CD8-positive, alpha-beta memory T cell (primary cell): ENCODE measurements at regions not wholly inside any gene's neighbourhood (a gene's known extent, or its start where the extent isn't known, plus 50 kb on each side); places are given as distances from the start of the nearest gene placed in this dataset.
A peak's percentile ranks its signal among the peaks of the same experiment; 100 is the strongest.

Experiments
- CTCF ChIA-PET: fragments of 350-600 bp; sonication (Branson Sonifier 250); formaldehyde crosslinking; loops from one replicate; lab custom pipeline; 2021; ENCODE audit warnings: antibody characterized with exemption; lab: Charles Lee
- POLR2A ChIA-PET: fragments of 350-600 bp; sonication (Branson Sonifier 250); formaldehyde crosslinking; loops from one replicate; lab custom pipeline; 2021; ENCODE audit warnings: antibody characterized with exemption; lab: Charles Lee
- DNase-seq, 5 donors: peaks; one replicate each; pipeline versions ENCODE4 v3.0.0 to v3.0.0-alpha.2; 2020 to 2022; ENCODE audit warnings: mixed read lengths in 1 of 5
- H3K27ac ChIP-seq: one replicate; pipeline ENCODE4 v1.7.0; 2013; ENCODE audit warnings: low read depth, mild to moderate bottlenecking, low read length, moderate library complexity
- H3K27me3 ChIP-seq: 2 replicates; pipeline ENCODE4 v1.7.0; 2013; ENCODE audit warnings: low read length, mild to moderate bottlenecking; ENCODE audit not compliant: insufficient read depth, poor library complexity, severe bottlenecking
- H3K36me3 ChIP-seq: 2 replicates; pipeline ENCODE4 v1.7.0; 2013; ENCODE audit warnings: mild to moderate bottlenecking, low read length, moderate library complexity; ENCODE audit not compliant: insufficient read depth
- H3K4me1 ChIP-seq: 2 replicates; pipeline ENCODE4 v1.7.0; 2013; ENCODE audit warnings: mild to moderate bottlenecking, low read length, moderate library complexity; ENCODE audit not compliant: insufficient read depth
- H3K4me3 ChIP-seq: 2 replicates; pipeline ENCODE4 v1.7.0; 2013; ENCODE audit warnings: mild to moderate bottlenecking, low read length
- H3K9me3 ChIP-seq: 2 replicates; pipeline ENCODE4 v1.7.0; 2013; ENCODE audit warnings: mild to moderate bottlenecking, low read length
- H3K27ac Mint-ChIP-seq, 8 donors: one replicate each; pipeline ENCODE4 v1.8.0; 2020 to 2021; ENCODE audit warnings: mixed read lengths in 8 of 8, mild to moderate bottlenecking in 6 of 8, inconsistent platforms in 3 of 8, moderate library complexity in 3 of 8
- H3K27me3 Mint-ChIP-seq, 2 donors: one replicate each; pipeline ENCODE4 v1.8.0; 2020 to 2021; ENCODE audit warnings: mixed read lengths in 2 of 2, mild to moderate bottlenecking in 1 of 2, moderate library complexity in 1 of 2
- H3K36me3 Mint-ChIP-seq, 3 donors: one replicate each; pipeline ENCODE4 v1.8.0; 2020 to 2021; ENCODE audit warnings: mixed read lengths in 3 of 3, inconsistent platforms in 1 of 3, mild to moderate bottlenecking in 1 of 3
- H3K4me1 Mint-ChIP-seq, 3 donors: one replicate each; pipeline ENCODE4 v1.8.0; 2020 to 2021; ENCODE audit warnings: mixed read lengths in 3 of 3, inconsistent platforms in 1 of 3, mild to moderate bottlenecking in 1 of 3
- H3K4me3 Mint-ChIP-seq, 7 donors: one replicate each; pipeline ENCODE4 v1.8.0; 2020 to 2021; ENCODE audit warnings: mixed read lengths in 7 of 7, mild to moderate bottlenecking in 6 of 7, moderate library complexity in 4 of 7, inconsistent platforms in 2 of 7
- H3K9me3 Mint-ChIP-seq, 5 donors: one replicate each; pipeline ENCODE4 v1.8.0; 2020 to 2022; ENCODE audit warnings: mixed read lengths in 5 of 5, mild to moderate bottlenecking in 3 of 5, moderate library complexity in 2 of 5, inconsistent platforms in 1 of 5

- Mint-ChIP-seq H3K36me3 (peaks cover 0 to 16% (median 2%) of the 10 kb centered on the region in 3 donors), H3K9me3 (no peaks in the 10 kb centered on the region), H3K4me1 (peaks cover 22 to 38% (median 27%) of the 10 kb centered on the region in 3 donors), H3K4me3 (peak overlapping the region; percentile 90 to 100 (median 99)), H3K27ac (peak overlapping the region; percentile 93 to 99 (median 98)), H3K27me3 (peaks cover 0 to 2% of the 10 kb centered on the region in 2 donors)
- Histone ChIP-seq H3K4me3 (peak overlapping the region; percentile 96), H3K9me3 (no peaks in the 10 kb centered on the region), H3K27ac (peak overlapping the region; percentile 90), H3K27me3 (no peaks in the 10 kb centered on the region), H3K4me1 (peaks cover 17% of the 10 kb centered on the region), H3K36me3 (no peaks in the 10 kb centered on the region)
- CTCF ChIA-PET = interaction anchor here (0.7 to 6.2 kb wide), 26 partner anchors 9 to 305 kb away, joined by 3 to 65 read pairs (median 6); partner anchors contain the start of genes AFTPH and SERTAD2
- POLR2A ChIA-PET = interaction anchor here (0.5 to 6.2 kb wide), 23 partner anchors 13 to 380 kb away, joined by 3 to 167 read pairs (median 6); partner anchors contain the start of genes AFTPH, RAB1A and SERTAD2
- peak; percentile 12 to 67 (median 25) for DNase-seq
Measured at GRCh38 chr2:64750001-64750816, 96.5 kb upstream of the SERTAD2 start.

- no peaks in the 10 kb centered on the region for H3K9me3 Mint-ChIP-seq
- Histone ChIP-seq H3K4me3 (peak overlapping the region; percentile 96), H3K36me3 (no peaks in the 10 kb centered on the region), H3K27ac (peak overlapping the region; percentile 90), H3K4me1 (peaks cover 17% of the 10 kb centered on the region), H3K27me3 (no peaks in the 10 kb centered on the region), H3K9me3 (no peaks in the 10 kb centered on the region)
- POLR2A ChIA-PET = interaction anchor here (0.5 to 6.2 kb wide), 17 partner anchors 12 to 379 kb away, joined by 3 to 167 read pairs (median 10); partner anchors contain the start of genes AFTPH, RAB1A and SERTAD2
- peaks cover 0 to 2% of the 10 kb centered on the region in 2 donors for H3K27me3 Mint-ChIP-seq
- peak in 3 of 5 donors; percentile 96 to 99 (median 98) for DNase-seq
- peak overlapping the region; percentile 93 to 99 (median 98) for H3K27ac Mint-ChIP-seq
- peaks cover 0 to 16% (median 2%) of the 10 kb centered on the region in 3 donors for H3K36me3 Mint-ChIP-seq
- CTCF ChIA-PET = interaction anchor here (0.6 to 6.2 kb wide), 27 partner anchors 9 to 304 kb away, joined by 3 to 65 read pairs (median 5); partner anchors contain the start of genes AFTPH and SERTAD2
- H3K4me1 Mint-ChIP-seq = peaks cover 22 to 35% (median 27%) of the 10 kb centered on the region in 3 donors
- peak overlapping the region; percentile 90 to 100 (median 99) for H3K4me3 Mint-ChIP-seq
Measured at GRCh38 chr2:64750817-64751285, 97.1 kb upstream of the SERTAD2 start.

GRCh38 chr2:64751286-64752260 lies 97.9 kb upstream of the SERTAD2 start:
- POLR2A ChIA-PET = interaction anchor here (0.6 to 6.2 kb wide), 21 partner anchors 12 to 476 kb away, joined by 3 to 167 read pairs (median 6); partner anchors contain the start of genes ACTR2, AFTPH, RAB1A and SERTAD2
- H3K27ac ChIP-seq = peak overlapping the region; percentile 89
- CTCF ChIA-PET = interaction anchor here (0.6 to 6.2 kb wide), 28 partner anchors 8 to 304 kb away, joined by 3 to 65 read pairs (median 5); partner anchors contain the start of genes AFTPH and SERTAD2
- H3K9me3 Mint-ChIP-seq = no peaks in the 10 kb centered on the region
- peak overlapping the region; percentile 93 to 99 (median 98) for H3K27ac Mint-ChIP-seq
- H3K4me1 Mint-ChIP-seq = peaks cover 22 to 31% (median 27%) of the 10 kb centered on the region in 3 donors
- no peaks in the 10 kb centered on the region for H3K9me3 ChIP-seq
- DNase-seq = peak in 4 of 5 donors; percentile 50 to 98 (median 96)
- H3K27me3 ChIP-seq = no peaks in the 10 kb centered on the region
- peak overlapping the region; percentile 90 to 100 (median 99) for H3K4me3 Mint-ChIP-seq
- H3K4me3 ChIP-seq = peak overlapping the region; percentile 95
- peaks cover 17% of the 10 kb centered on the region for H3K4me1 ChIP-seq
- H3K36me3 ChIP-seq = no peaks in the 10 kb centered on the region
- H3K36me3 Mint-ChIP-seq = peaks cover 0 to 16% (median 2%) of the 10 kb centered on the region in 3 donors
- peaks cover 0 to 2% of the 10 kb centered on the region in 2 donors for H3K27me3 Mint-ChIP-seq

- H3K9me3 Mint-ChIP-seq = no peaks in the 10 kb centered on the region
- H3K4me3 Mint-ChIP-seq = peak overlapping the region in 2 of 7 donors; percentile 45 to 74
- H3K36me3 ChIP-seq = no peaks in the 10 kb centered on the region
- no peaks in the 10 kb centered on the region for H3K27me3 ChIP-seq
- POLR2A ChIA-PET = no interaction called here
- H3K27ac Mint-ChIP-seq = peak overlapping the region in 1 of 8 donors; percentile 44
- H3K36me3 Mint-ChIP-seq = peaks cover 0 to 16% (median 0%) of the 10 kb centered on the region in 3 donors
- no peaks in the 10 kb centered on the region for H3K9me3 ChIP-seq
- peaks cover 20 to 27% (median 26%) of the 10 kb centered on the region in 3 donors for H3K4me1 Mint-ChIP-seq
- CTCF ChIA-PET = interaction anchor here (3.1 to 3.4 kb wide), 2 partner anchors 8 to 14 kb away, joined by 13 to 15 read pairs; no protein-coding TSS in a partner anchor
- no peak for DNase-seq
- no peak overlapping the region for H3K27ac ChIP-seq
- peaks cover 17% of the 10 kb centered on the region for H3K4me1 ChIP-seq
- H3K27me3 Mint-ChIP-seq = peaks cover 0 to 2% of the 10 kb centered on the region in 2 donors
- H3K4me3 ChIP-seq = no peak overlapping the region
Measured at GRCh38 chr2:64753399-64753798, 99.7 kb upstream of the SERTAD2 start.

- no peaks in the 10 kb centered on the region for H3K36me3 ChIP-seq
- no peak overlapping the region for H3K27ac ChIP-seq
- H3K4me1 ChIP-seq = peaks cover 6% of the 10 kb centered on the region
- H3K9me3 Mint-ChIP-seq = no peaks in the 10 kb centered on the region
- no peak for DNase-seq
- H3K36me3 Mint-ChIP-seq = peaks cover 0 to 16% (median 0%) of the 10 kb centered on the region in 3 donors
- H3K27me3 Mint-ChIP-seq = peaks cover 0 to 2% of the 10 kb centered on the region in 2 donors
- no peak overlapping the region for H3K4me3 Mint-ChIP-seq
- peaks cover 10 to 15% (median 14%) of the 10 kb centered on the region in 3 donors for H3K4me1 Mint-ChIP-seq
- H3K27ac Mint-ChIP-seq = no peak overlapping the region
- H3K27me3 ChIP-seq = no peaks in the 10 kb centered on the region
- H3K4me3 ChIP-seq = no peak overlapping the region
- no peaks in the 10 kb centered on the region for H3K9me3 ChIP-seq
- ChIA-PET POLR2A (interaction anchor here (0.7 kb wide), 1 partner anchor 170 kb away, joined by 4 read pairs; no protein-coding TSS in a partner anchor), CTCF (interaction anchor here (1.0 to 1.4 kb wide), 2 partner anchors 9 to 13 kb away, joined by 4 read pairs; no protein-coding TSS in a partner anchor)
Measured at GRCh38 chr2:64754570-64754969, 100.9 kb upstream of the SERTAD2 start.

- Mint-ChIP-seq H3K9me3 (no peaks in the 10 kb centered on the region), H3K27ac (no peak overlapping the region), H3K36me3 (no peaks in the 10 kb centered on the region), H3K4me1 (peaks cover 3 to 6% (median 6%) of the 10 kb centered on the region in 3 donors), H3K27me3 (no peaks in the 10 kb centered on the region), H3K4me3 (no peak overlapping the region)
- peaks cover 2% of the 10 kb centered on the region for H3K4me1 ChIP-seq
- POLR2A ChIA-PET = no interaction called here
- no peaks in the 10 kb centered on the region for H3K9me3 ChIP-seq
- H3K27me3 ChIP-seq = no peaks in the 10 kb centered on the region
- no peak for DNase-seq
- no peak overlapping the region for H3K4me3 ChIP-seq
- H3K27ac ChIP-seq = no peak overlapping the region
- H3K36me3 ChIP-seq = no peaks in the 10 kb centered on the region
- CTCF ChIA-PET = no interaction called here
Measured at GRCh38 chr2:64757126-64757525, 103.4 kb upstream of the SERTAD2 start.

- ChIA-PET CTCF (interaction anchor here (1.2 to 2.8 kb wide), 2 partner anchors 8 to 113 kb away, joined by 3 to 13 read pairs; no protein-coding TSS in a partner anchor), POLR2A (interaction anchor here (0.7 kb wide), 1 partner anchor 8 kb away, joined by 3 read pairs; no protein-coding TSS in a partner anchor)
- Histone ChIP-seq H3K27me3 (no peaks in the 10 kb centered on the region), H3K36me3 (no peaks in the 10 kb centered on the region), H3K9me3 (no peaks in the 10 kb centered on the region), H3K4me3 (no peak overlapping the region), H3K4me1 (no peaks in the 10 kb centered on the region), H3K27ac (no peak overlapping the region)
- H3K27ac Mint-ChIP-seq = no peak overlapping the region
- H3K9me3 Mint-ChIP-seq = no peaks in the 10 kb centered on the region
- no peaks in the 10 kb centered on the region for H3K4me1 Mint-ChIP-seq
- no peaks in the 10 kb centered on the region for H3K27me3 Mint-ChIP-seq
- DNase-seq = no peak
- H3K4me3 Mint-ChIP-seq = no peak overlapping the region
- no peaks in the 10 kb centered on the region for H3K36me3 Mint-ChIP-seq
Measured at GRCh38 chr2:64760128-64760527, 106.4 kb upstream of the SERTAD2 start.
